KMS-11 (cell line): ENCODE measurements at regions not wholly inside any gene's neighbourhood (a gene's known extent, or its start where the extent isn't known, plus 50 kb on each side); places are given as distances from the start of the nearest gene placed in this dataset.
"Not testable (repeated sequence)": the region's sequence is repeated elsewhere in the genome, so short reads cannot be mapped to it uniquely, and the experiment has no call there.

Source experiments
- H2AFZ ChIP-seq: fragments of 200-600 bp; sonication (generic); 2 replicates; pipeline ENCODE4 v1.6.1; 2016; ENCODE audit warnings: antibody characterized with exemption, mixed run types, low read depth
- H3K27ac ChIP-seq: fragments of 200-600 bp; sonication (generic); 2 replicates; pipeline ENCODE4 v1.6.1; 2016; ENCODE audit warnings: mild to moderate bottlenecking, mixed run types
- H3K27me3 ChIP-seq: fragments of 200-600 bp; sonication (generic); 2 replicates; pipeline ENCODE4 v1.6.1; 2017; ENCODE audit warnings: mild to moderate bottlenecking, low read depth, mixed run types, moderate library complexity; ENCODE audit not compliant: insufficient read depth
- H3K36me3 ChIP-seq: fragments of 200-600 bp; sonication (generic); 2 replicates; pipeline ENCODE4 v1.6.1; 2017; ENCODE audit warnings: mild to moderate bottlenecking, mixed run types; ENCODE audit not compliant: insufficient read depth
- H3K4me1 ChIP-seq: fragments of 200-600 bp; sonication (generic); 2 replicates; pipeline ENCODE4 v1.6.1; 2016; ENCODE audit warnings: mild to moderate bottlenecking, low read depth, mixed run types; ENCODE audit not compliant: poor library complexity, severe bottlenecking
- H3K4me2 ChIP-seq: fragments of 200-600 bp; sonication (generic); 2 replicates; pipeline ENCODE4 v1.7.0; 2016; ENCODE audit warnings: mild to moderate bottlenecking, mixed run types
- H3K4me3 ChIP-seq: fragments of 200-600 bp; sonication (generic); IDR thresholded peaks from 2 replicates; pipeline ENCODE4 v1.6.1; 2017; ENCODE audit warnings: low read depth, low read length, mixed read lengths; ENCODE audit not compliant: insufficient read depth
- H3K79me2 ChIP-seq: fragments of 200-600 bp; sonication (generic); 2 replicates; pipeline ENCODE4 v1.6.1; 2016; ENCODE audit warnings: low read depth, mixed run types; ENCODE audit not compliant: insufficient read depth
- H3K9ac ChIP-seq: fragments of 200-600 bp; sonication (generic); 2 replicates; pipeline ENCODE4 v1.6.1; 2016; ENCODE audit warnings: mild to moderate bottlenecking, mixed run types
- H4K20me1 ChIP-seq: fragments of 200-600 bp; sonication (generic); 2 replicates; pipeline ENCODE4 v1.6.1; 2016; ENCODE audit warnings: mild to moderate bottlenecking, mixed run types; ENCODE audit not compliant: insufficient read depth
- CTCF ChIP-seq: fragments of 200-600 bp; sonication (generic); conservative IDR thresholded peaks from 2 replicates; pipeline ENCODE4 v1.6.1; 2017; ENCODE audit warnings: low read depth, mild to moderate bottlenecking, antibody characterized with exemption, low read length, moderate library complexity, mixed read lengths

- H3K4me3 ChIP-seq: no peak overlapping the region
- H3K9ac ChIP-seq: no peak overlapping the region
- H2AFZ ChIP-seq: no peak overlapping the region
- TF ChIP-seq CTCF: no peak
- H3K4me2 ChIP-seq: no peak overlapping the region
- H3K27me3 ChIP-seq: no peaks in the 10 kb centered on the region
- no peaks in the 10 kb centered on the region for H4K20me1 ChIP-seq
- no peaks in the 10 kb centered on the region for H3K4me1 ChIP-seq
- no peaks in the 10 kb centered on the region for H3K36me3 ChIP-seq
- H3K79me2 ChIP-seq: no peaks in the 10 kb centered on the region
- no peak overlapping the region for H3K27ac ChIP-seq
These were observed 77.5 kb downstream of the CRLF2 start for GRCh38 chrX:1134976-1135375.

GRCh38 chrX:1134156-1134555 is 78.3 kb downstream of the CRLF2 start:
- H3K79me2 ChIP-seq: no peaks in the 10 kb centered on the region
- no peak overlapping the region for H3K9ac ChIP-seq
- no peak for TF ChIP-seq CTCF
- H3K4me3 ChIP-seq: no peak overlapping the region
- no peak overlapping the region for H3K27ac ChIP-seq
- H3K36me3 ChIP-seq: no peaks in the 10 kb centered on the region
- H3K27me3 ChIP-seq: no peaks in the 10 kb centered on the region
- no peak overlapping the region for H3K4me2 ChIP-seq
- H2AFZ ChIP-seq: no peak overlapping the region
- no peaks in the 10 kb centered on the region for H3K4me1 ChIP-seq
- no peaks in the 10 kb centered on the region for H4K20me1 ChIP-seq

- no peak overlapping the region for H3K4me2 ChIP-seq
These were observed 85.7 kb downstream of the CRLF2 start for GRCh38 chrX:1126738-1127137.

GRCh38 chrX:1124531-1124930 is 87.9 kb downstream of the CRLF2 start:
- Histone ChIP-seq H3K27me3 (no peaks in the 10 kb centered on the region), H3K79me2 (no peaks in the 10 kb centered on the region), H3K9ac (no peak overlapping the region), H4K20me1 (no peaks in the 10 kb centered on the region), H3K4me3 (no peak overlapping the region), H3K36me3 (no peaks in the 10 kb centered on the region), H3K4me1 (no peaks in the 10 kb centered on the region), H3K4me2 (no peak overlapping the region), H2AFZ (no peak overlapping the region), H3K27ac (no peak overlapping the region)
- no peak for TF ChIP-seq CTCF

More at GRCh38 chrX:1126738-1127137, 85.7 kb downstream of the CRLF2 start:
- H3K27ac ChIP-seq: no peak overlapping the region
- no peak overlapping the region for H3K9ac ChIP-seq
- TF ChIP-seq CTCF: no peak
- no peaks in the 10 kb centered on the region for H4K20me1 ChIP-seq
- H3K27me3 ChIP-seq: no peaks in the 10 kb centered on the region
- no peak overlapping the region for H2AFZ ChIP-seq
- no peaks in the 10 kb centered on the region for H3K79me2 ChIP-seq
- H3K4me3 ChIP-seq: no peak overlapping the region
- H3K36me3 ChIP-seq: no peaks in the 10 kb centered on the region
- no peaks in the 10 kb centered on the region for H3K4me1 ChIP-seq

- not testable (repeated sequence) for H3K4me3 ChIP-seq, H3K79me2 ChIP-seq, H4K20me1 ChIP-seq, H3K27me3 ChIP-seq, H3K4me1 ChIP-seq, H2AFZ ChIP-seq, H3K36me3 ChIP-seq, H3K27ac ChIP-seq, H3K4me2 ChIP-seq, H3K9ac ChIP-seq
These were observed 89.6 kb downstream of the CRLF2 start for GRCh38 chrX:1122851-1123250.
